ENCODE measurements at regions not wholly inside any gene's neighbourhood (a gene's known extent, or its start where the extent isn't known, plus 50 kb on each side); places are given as distances from the start of the nearest gene placed in this dataset.

GRCh38 chr9:91102269-91102668 is 259.4 kb downstream of the AUH start:
- DNase-seq = no peak

- no peak for DNase-seq
These were observed 257.8 kb downstream of the AUH start for GRCh38 chr9:91103931-91104330.

- no peak for DNase-seq
These were observed 255.2 kb downstream of the AUH start for GRCh38 chr9:91106415-91107081.

GRCh38 chr9:91111226-91111625 is 250.5 kb downstream of the AUH start:
- DNase-seq = no peak

- DNase-seq = no peak
These were observed 249.8 kb downstream of the AUH start for GRCh38 chr9:91111876-91112275.

GRCh38 chr9:91113016-91113415 is 248.7 kb downstream of the AUH start:
- no peak for DNase-seq

GRCh38 chr9:91114450-91114849 is 247.3 kb downstream of the AUH start:
- DNase-seq = no peak

GRCh38 chr9:91116211-91116610 is 245.5 kb downstream of the AUH start:
- DNase-seq = no peak

GRCh38 chr9:91116711-91117110 is 245.0 kb downstream of the AUH start:
- no peak for DNase-seq

GRCh38 chr9:91117474-91117891 is 244.2 kb downstream of the AUH start:
- DNase-seq = no peak

- DNase-seq = no peak
These were observed 243.6 kb downstream of the AUH start for GRCh38 chr9:91117959-91118703.

GRCh38 chr9:91118704-91119025 is 243.1 kb downstream of the AUH start:
- DNase-seq = no peak

GRCh38 chr9:91119142-91119541 is 242.6 kb downstream of the AUH start:
- DNase-seq = no peak

- no peak for DNase-seq
These were observed 242.0 kb downstream of the AUH start for GRCh38 chr9:91119679-91120078.

GRCh38 chr9:91120200-91120599 is 241.5 kb downstream of the AUH start:
- DNase-seq = no peak

- no peak for DNase-seq
These were observed 239.0 kb downstream of the AUH start for GRCh38 chr9:91122755-91123154.

- no peak for DNase-seq
These were observed 234.8 kb downstream of the AUH start for GRCh38 chr9:91126761-91127445.

GRCh38 chr9:91127653-91128052 is 234.1 kb downstream of the AUH start:
- no peak for DNase-seq

GRCh38 chr9:91130796-91131318 is 230.9 kb downstream of the AUH start:
- DNase-seq = no peak

GRCh38 chr9:91131433-91131839 is 230.3 kb downstream of the AUH start:
- DNase-seq = no peak

- DNase-seq = no peak
These were observed 229.1 kb downstream of the AUH start for GRCh38 chr9:91132576-91133073.

GRCh38 chr9:91134608-91135007 is 227.1 kb downstream of the AUH start:
- no peak for DNase-seq

GRCh38 chr9:91137391-91137790 is 224.3 kb downstream of the AUH start:
- DNase-seq = no peak

- no peak for DNase-seq
These were observed 223.0 kb downstream of the AUH start for GRCh38 chr9:91138760-91139159.

All from 8988T (cell line).